Neutrophil (primary cell): ENCODE measurements at regions not wholly inside any gene's neighbourhood (a gene's known extent, or its start where the extent isn't known, plus 50 kb on each side); places are given as distances from the start of the nearest gene placed in this dataset.

Experiments
- H3K27ac ChIP-seq: fragments of 200-600 bp; sonication (generic); 2 replicates; pipeline ENCODE4 v1.5.1; 2016; ENCODE audit warnings: mild to moderate bottlenecking, moderate library complexity
- H3K27me3 ChIP-seq: fragments of 200-600 bp; sonication (generic); 2 replicates; pipeline ENCODE4 v1.6.0; 2016; ENCODE audit warnings: mild to moderate bottlenecking
- H3K36me3 ChIP-seq: fragments of 200-600 bp; sonication (generic); 2 replicates; pipeline ENCODE4 v1.5.1; 2017
- H3K4me1 ChIP-seq, 2 experiments: fragments of 200-600 bp in 1 of 2; sonication (generic) in 1 of 2; 1 replicate in 1 of 2; 2 replicates in 1 of 2; pipeline versions ENCODE4 v1.5.1 to v1.6.1; 2013 to 2016; ENCODE audit warnings: low read depth in 1 of 2, low read length in 1 of 2, mild to moderate bottlenecking in 1 of 2, moderate library complexity in 1 of 2; ENCODE audit not compliant: control insufficient read depth in 1 of 2, insufficient read depth in 1 of 2
- H3K4me3 ChIP-seq, 2 experiments: fragments of 200-600 bp in 1 of 2; sonication (generic) in 1 of 2; 1 replicate in 1 of 2; 2 replicates in 1 of 2; pipeline ENCODE4 v1.5.1; 2013 to 2016; ENCODE audit warnings: low read depth in 1 of 2, low read length in 1 of 2, mild to moderate bottlenecking in 1 of 2, moderate library complexity in 1 of 2
- H3K9me3 ChIP-seq: fragments of 200-600 bp; sonication (generic); 2 replicates; pipeline ENCODE4 v1.5.1; 2016
- TF ChIP-seq, protein P1 (sequence below): fragments of 200-600 bp; sonication (generic); IDR thresholded peaks from 2 replicates; pipeline ENCODE4 v1.5.1; 2016; ENCODE audit warnings: antibody characterized with exemption

GRCh38 chr18:42564761-42565160, 550.7 kb downstream of the RIT2 start:
- Histone ChIP-seq H3K27ac (no peak overlapping the region), H3K4me3 (no peak overlapping the region), H3K27me3 (no peaks in the 10 kb centered on the region), H3K9me3 (no peaks in the 10 kb centered on the region), H3K36me3 (no peaks in the 10 kb centered on the region), H3K4me1 (no peaks in the 10 kb centered on the region)
- TF ChIP-seq, protein P1, sequence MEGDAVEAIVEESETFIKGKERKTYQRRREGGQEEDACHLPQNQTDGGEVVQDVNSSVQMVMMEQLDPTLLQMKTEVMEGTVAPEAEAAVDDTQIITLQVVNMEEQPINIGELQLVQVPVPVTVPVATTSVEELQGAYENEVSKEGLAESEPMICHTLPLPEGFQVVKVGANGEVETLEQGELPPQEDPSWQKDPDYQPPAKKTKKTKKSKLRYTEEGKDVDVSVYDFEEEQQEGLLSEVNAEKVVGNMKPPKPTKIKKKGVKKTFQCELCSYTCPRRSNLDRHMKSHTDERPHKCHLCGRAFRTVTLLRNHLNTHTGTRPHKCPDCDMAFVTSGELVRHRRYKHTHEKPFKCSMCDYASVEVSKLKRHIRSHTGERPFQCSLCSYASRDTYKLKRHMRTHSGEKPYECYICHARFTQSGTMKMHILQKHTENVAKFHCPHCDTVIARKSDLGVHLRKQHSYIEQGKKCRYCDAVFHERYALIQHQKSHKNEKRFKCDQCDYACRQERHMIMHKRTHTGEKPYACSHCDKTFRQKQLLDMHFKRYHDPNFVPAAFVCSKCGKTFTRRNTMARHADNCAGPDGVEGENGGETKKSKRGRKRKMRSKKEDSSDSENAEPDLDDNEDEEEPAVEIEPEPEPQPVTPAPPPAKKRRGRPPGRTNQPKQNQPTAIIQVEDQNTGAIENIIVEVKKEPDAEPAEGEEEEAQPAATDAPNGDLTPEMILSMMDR = no peak

GRCh38 chr18:42568773-42569172, 546.7 kb downstream of the RIT2 start:
- TF ChIP-seq, protein P1 = no peak
- H3K4me3 ChIP-seq = no peak overlapping the region
- no peaks in the 10 kb centered on the region for H3K9me3 ChIP-seq
- no peaks in the 10 kb centered on the region for H3K27me3 ChIP-seq
- H3K4me1 ChIP-seq = no peaks in the 10 kb centered on the region
- no peaks in the 10 kb centered on the region for H3K36me3 ChIP-seq
- H3K27ac ChIP-seq = no peak overlapping the region

DNA sequence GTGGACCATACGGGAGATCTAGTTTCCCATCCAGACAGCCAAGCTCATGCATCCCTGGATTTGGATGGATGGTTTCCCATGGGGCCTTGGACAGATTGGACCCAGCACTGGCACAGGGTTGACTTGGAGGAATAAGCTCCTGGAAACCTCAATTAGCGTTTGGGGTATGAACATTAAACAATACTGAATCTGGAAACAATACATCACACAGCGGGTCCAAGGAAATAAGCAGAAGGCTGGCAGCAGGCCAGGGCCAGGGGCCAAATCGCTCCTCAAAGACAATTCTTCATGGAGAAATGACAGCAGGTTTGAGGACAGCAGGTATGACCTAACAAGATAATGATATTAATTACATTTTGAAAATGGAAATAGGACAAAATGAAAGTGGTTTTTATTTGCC, 540.6 kb downstream of the RIT2 start:
- H3K36me3 ChIP-seq = no peaks in the 10 kb centered on the region
- no peak overlapping the region for H3K27ac ChIP-seq
- H3K4me1 ChIP-seq = no peaks in the 10 kb centered on the region
- H3K4me3 ChIP-seq = no peak overlapping the region
- TF ChIP-seq, protein P1 = no peak
- H3K27me3 ChIP-seq = no peaks in the 10 kb centered on the region
- no peaks in the 10 kb centered on the region for H3K9me3 ChIP-seq

DNA sequence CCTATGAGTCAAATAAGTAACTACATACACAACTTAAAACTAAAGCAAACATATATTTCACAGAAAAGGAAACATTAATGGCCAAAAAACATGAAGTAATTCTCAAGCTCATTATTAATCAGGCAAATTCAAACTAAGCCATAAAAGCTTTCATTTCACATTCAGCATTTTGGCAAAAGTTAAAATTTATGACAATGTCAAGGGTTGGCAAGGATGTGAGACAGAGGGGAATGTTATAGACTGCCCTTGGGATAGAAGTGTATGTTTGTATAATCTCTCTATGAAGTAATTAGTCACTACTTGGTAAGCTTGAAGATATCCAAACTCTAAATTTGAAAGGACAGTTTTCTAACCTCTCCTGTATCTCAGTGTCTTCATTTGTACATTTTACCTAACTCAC, 539.4 kb downstream of the RIT2 start:
- H3K36me3 ChIP-seq = no peaks in the 10 kb centered on the region
- H3K4me1 ChIP-seq = no peaks in the 10 kb centered on the region
- H3K4me3 ChIP-seq = no peak overlapping the region
- no peaks in the 10 kb centered on the region for H3K27me3 ChIP-seq
- H3K9me3 ChIP-seq = no peaks in the 10 kb centered on the region
- no peak overlapping the region for H3K27ac ChIP-seq
- TF ChIP-seq, protein P1 = no peak

GRCh38 chr18:42578792-42579191, 536.7 kb downstream of the RIT2 start:
- TF ChIP-seq, protein P1 = no peak

DNA sequence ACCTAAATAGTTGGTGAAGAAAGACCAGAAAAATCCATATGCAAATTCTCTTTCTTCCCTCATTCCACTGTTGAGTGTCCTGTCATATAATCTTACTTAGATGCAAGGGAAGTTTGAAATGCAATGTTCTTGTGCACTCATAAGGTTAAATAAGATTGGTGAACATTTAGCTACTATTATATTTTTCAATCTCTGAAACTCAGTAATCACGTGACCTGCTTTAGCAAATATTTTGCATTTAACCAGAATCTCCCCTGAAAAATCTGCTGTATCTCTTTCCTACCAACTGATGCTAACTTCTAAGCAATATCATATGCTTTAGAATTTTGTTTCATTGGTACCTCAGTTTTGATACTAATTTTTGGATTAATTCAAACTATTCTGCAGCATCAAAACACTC, 533.2 kb downstream of the RIT2 start:
- H3K36me3 ChIP-seq = no peaks in the 10 kb centered on the region
- no peaks in the 10 kb centered on the region for H3K4me1 ChIP-seq
- no peaks in the 10 kb centered on the region for H3K27me3 ChIP-seq
- H3K4me3 ChIP-seq = no peak overlapping the region
- H3K9me3 ChIP-seq = no peaks in the 10 kb centered on the region
- no peak overlapping the region for H3K27ac ChIP-seq
- TF ChIP-seq, protein P1 = no peak

More at GRCh38 chr18:42578792-42579191, 536.7 kb downstream of the RIT2 start:
- no peaks in the 10 kb centered on the region for H3K4me1 ChIP-seq
- no peak overlapping the region for H3K4me3 ChIP-seq
- no peak overlapping the region for H3K27ac ChIP-seq
- no peaks in the 10 kb centered on the region for H3K36me3 ChIP-seq
- no peaks in the 10 kb centered on the region for H3K27me3 ChIP-seq
- H3K9me3 ChIP-seq = no peaks in the 10 kb centered on the region
